NCI-H187 treated with DMSO at 0.1 percent for 48 hours (cell line): ENCODE measurements at regions not wholly inside any gene's neighbourhood (a gene's known extent, or its start where the extent isn't known, plus 50 kb on each side); places are given as distances from the start of the nearest gene placed in this dataset.

ENCODE experiments used
- DNase-seq: peaks from one replicate; lab custom pipeline; 2025; lab: John Stamatoyannopoulos, UW

GRCh38 chr9:126261584-126262356 is 64.9 kb upstream of the MVB12B start:
- no peak for DNase-seq

- DNase-seq = no peak
Measured at GRCh38 chr9:126262738-126263137, 63.9 kb upstream of the MVB12B start.

- no peak for DNase-seq
Measured at GRCh38 chr9:126270556-126270955, 56.1 kb upstream of the MVB12B start.

- DNase-seq = no peak
Measured at GRCh38 chr9:126275386-126276001, 51.1 kb upstream of the MVB12B start.

- no peak for DNase-seq
Measured at GRCh38 chr9:126276056-126276728, 50.4 kb upstream of the MVB12B start.
